SH-SY5Y (cell line): ENCODE measurements at regions not wholly inside any gene's neighbourhood (a gene's known extent, or its start where the extent isn't known, plus 50 kb on each side); places are given as distances from the start of the nearest gene placed in this dataset.

Experiments
- GATA2 ChIP-seq: IDR thresholded peaks from 2 replicates; pipeline ENCODE4 v1.6.1; 2011; ENCODE audit warnings: mild to moderate bottlenecking, low read depth, low read length
- GATA3 ChIP-seq: IDR thresholded peaks from 2 replicates; pipeline ENCODE4 v1.6.1; 2011; ENCODE audit warnings: low read depth, mild to moderate bottlenecking, low read length, moderate library complexity

GRCh38 chr3:18044191-18044590, 301.8 kb upstream of the TBC1D5 start:
- no peak for TF ChIP-seq GATA2
- TF ChIP-seq GATA3, result no peak
